Activated CD8-positive, alpha-beta T cell treated with anti-CD3 and anti-CD28 coated beads for 36 hours (primary cell): ENCODE measurements at regions not wholly inside any gene's neighbourhood (a gene's known extent, or its start where the extent isn't known, plus 50 kb on each side); places are given as distances from the start of the nearest gene placed in this dataset.

Experiments
- ATAC-seq: fragments of 200-7000 bp; cut with Tn5 transposase; one replicate; pipeline ENCODE4 v1.10.0; 2021; ENCODE audit warnings: mild to moderate bottlenecking, moderate library complexity
- CTCF ChIA-PET: fragments of 350-600 bp; sonication (Branson Sonifier 250); formaldehyde crosslinking; loops from one replicate; lab custom pipeline; 2021; ENCODE audit warnings: antibody characterized with exemption; lab: Charles Lee
- POLR2A ChIA-PET: fragments of 350-600 bp; sonication (Branson Sonifier 250); formaldehyde crosslinking; loops from one replicate; lab custom pipeline; 2021; ENCODE audit warnings: antibody characterized with exemption; lab: Charles Lee
- DNase-seq: peaks from one replicate; pipeline ENCODE4 v3.0.0-alpha.2; 2020
- H3K27ac Mint-ChIP-seq: one replicate; pipeline ENCODE4 v1.8.0; 2021; ENCODE audit warnings: mild to moderate bottlenecking, mixed read lengths
- H3K27me3 Mint-ChIP-seq: one replicate; pipeline ENCODE4 v1.8.0; 2021; ENCODE audit warnings: mixed read lengths
- H3K36me3 Mint-ChIP-seq: one replicate; pipeline ENCODE4 v1.8.0; 2021; ENCODE audit warnings: low read depth, mixed read lengths
- H3K4me1 Mint-ChIP-seq: one replicate; pipeline ENCODE4 v1.8.0; 2021; ENCODE audit warnings: low read depth, mixed read lengths
- H3K4me3 Mint-ChIP-seq: one replicate; pipeline ENCODE4 v1.8.0; 2021; ENCODE audit warnings: mild to moderate bottlenecking, moderate library complexity, mixed read lengths
- H3K9me3 Mint-ChIP-seq: one replicate; pipeline ENCODE4 v1.8.0; 2021; ENCODE audit warnings: mixed read lengths
- intact Hi-C: fragments of 100-400 bp; cut with micrococcal nuclease; formaldehyde crosslinking; loops from one replicate; pipeline ENCODE4 v1.10.0; 2022
- TF ChIP-seq, protein P1 (sequence below): fragments of 200-600 bp; IDR thresholded peaks from one replicate; pipeline ENCODE4 v1.8.0; 2022; ENCODE audit warnings: antibody characterized with exemption, mild to moderate bottlenecking

DNA sequence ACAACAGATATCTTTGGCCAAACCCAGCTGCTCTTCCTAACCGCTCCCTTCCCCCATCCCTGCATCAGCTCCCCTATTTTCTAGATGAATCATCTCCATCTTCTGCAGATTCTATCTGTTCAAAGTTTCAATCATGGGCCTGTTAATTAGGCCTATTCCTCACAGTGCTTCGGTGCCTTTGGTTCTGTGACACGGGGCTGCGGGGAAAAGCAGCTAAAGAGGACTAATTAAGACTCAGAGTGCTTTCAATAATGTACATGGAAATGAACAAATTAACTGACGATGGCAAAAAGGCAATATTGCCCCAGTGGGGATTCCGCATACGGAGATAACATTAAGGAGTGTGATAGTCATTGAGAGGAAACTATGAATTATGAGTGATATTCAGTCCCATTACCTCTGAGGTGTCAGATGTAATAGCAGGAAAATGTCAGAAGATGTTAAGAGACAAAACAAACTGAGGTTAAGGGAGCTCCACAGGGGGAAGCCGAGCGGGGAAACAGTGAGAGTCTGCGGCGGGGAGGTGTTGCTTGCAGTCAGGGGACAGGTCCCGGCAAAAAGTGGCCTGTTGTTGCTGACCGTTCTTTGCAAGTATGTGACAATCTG lies 716.9 kb downstream of the TYW1 start:
- CTCF ChIA-PET = no interaction called here

DNA sequence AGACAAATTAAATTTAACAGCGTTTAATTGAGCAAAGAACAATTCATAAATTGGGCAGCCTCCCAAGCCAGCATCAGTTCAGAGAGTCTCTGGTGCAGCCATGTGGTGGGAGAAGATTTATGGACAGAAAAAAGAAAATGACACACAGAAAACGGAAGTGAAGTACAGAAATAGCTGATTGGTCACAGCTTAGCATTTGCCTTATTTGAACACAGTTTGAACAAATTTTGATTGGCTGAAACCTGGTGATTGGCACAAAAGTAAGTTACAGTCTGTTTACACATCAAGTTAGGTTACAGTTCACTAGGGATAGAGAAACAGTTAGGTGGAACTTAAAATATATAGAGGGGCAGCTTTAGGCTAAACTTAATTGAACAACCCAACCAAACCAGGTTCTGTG lies 720.1 kb downstream of the TYW1 start:
- no peaks in the 10 kb centered on the region for H3K4me1 Mint-ChIP-seq
- CTCF ChIA-PET = no interaction called here
- DNase-seq (no peak), ATAC-seq (no peak)
- no peaks in the 10 kb centered on the region for H3K36me3 Mint-ChIP-seq
- no peaks in the 10 kb centered on the region for H3K27me3 Mint-ChIP-seq
- TF ChIP-seq, protein P1, sequence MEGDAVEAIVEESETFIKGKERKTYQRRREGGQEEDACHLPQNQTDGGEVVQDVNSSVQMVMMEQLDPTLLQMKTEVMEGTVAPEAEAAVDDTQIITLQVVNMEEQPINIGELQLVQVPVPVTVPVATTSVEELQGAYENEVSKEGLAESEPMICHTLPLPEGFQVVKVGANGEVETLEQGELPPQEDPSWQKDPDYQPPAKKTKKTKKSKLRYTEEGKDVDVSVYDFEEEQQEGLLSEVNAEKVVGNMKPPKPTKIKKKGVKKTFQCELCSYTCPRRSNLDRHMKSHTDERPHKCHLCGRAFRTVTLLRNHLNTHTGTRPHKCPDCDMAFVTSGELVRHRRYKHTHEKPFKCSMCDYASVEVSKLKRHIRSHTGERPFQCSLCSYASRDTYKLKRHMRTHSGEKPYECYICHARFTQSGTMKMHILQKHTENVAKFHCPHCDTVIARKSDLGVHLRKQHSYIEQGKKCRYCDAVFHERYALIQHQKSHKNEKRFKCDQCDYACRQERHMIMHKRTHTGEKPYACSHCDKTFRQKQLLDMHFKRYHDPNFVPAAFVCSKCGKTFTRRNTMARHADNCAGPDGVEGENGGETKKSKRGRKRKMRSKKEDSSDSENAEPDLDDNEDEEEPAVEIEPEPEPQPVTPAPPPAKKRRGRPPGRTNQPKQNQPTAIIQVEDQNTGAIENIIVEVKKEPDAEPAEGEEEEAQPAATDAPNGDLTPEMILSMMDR = no peak
- H3K27ac Mint-ChIP-seq = no peak overlapping the region
- intact Hi-C loops = no loop called here
- H3K9me3 Mint-ChIP-seq = peaks cover 12% of the 10 kb centered on the region
- H3K4me3 Mint-ChIP-seq = no peak overlapping the region
- POLR2A ChIA-PET = no interaction called here

More for the DNA sequence above, 716.9 kb downstream of the TYW1 start:
- no peak for DNase-seq
- Mint-ChIP-seq H3K27me3 (no peaks in the 10 kb centered on the region), H3K9me3 (peaks cover 13% of the 10 kb centered on the region), H3K4me3 (no peak overlapping the region), H3K36me3 (no peaks in the 10 kb centered on the region), H3K27ac (no peak overlapping the region), H3K4me1 (no peaks in the 10 kb centered on the region)
- TF ChIP-seq, protein P1 = no peak
- POLR2A ChIA-PET = no interaction called here
- intact Hi-C loops = no loop called here
- ATAC-seq = no peak

DNA sequence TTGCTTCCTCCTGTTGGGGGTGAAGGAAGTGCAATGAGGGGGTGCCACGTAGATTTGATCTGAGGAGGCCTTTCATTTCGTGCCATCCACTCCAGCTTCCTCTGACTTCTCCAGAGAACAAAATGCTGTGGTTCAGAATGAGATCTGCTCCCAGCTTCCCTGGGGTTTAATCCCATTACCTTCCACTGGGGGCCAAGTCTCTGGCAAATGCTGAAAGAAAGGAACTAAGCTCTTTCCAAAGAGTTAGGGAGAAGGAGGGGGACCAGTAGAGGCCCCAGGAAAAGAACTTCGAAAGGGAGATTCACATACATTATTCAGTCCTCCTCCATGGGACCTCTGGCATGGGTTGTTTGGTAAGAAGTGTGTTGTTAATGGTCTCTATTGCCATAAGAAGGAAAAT lies 727.0 kb downstream of the TYW1 start:
- H3K36me3 Mint-ChIP-seq = no peaks in the 10 kb centered on the region
- DNase-seq (no peak), ATAC-seq (no peak)
- POLR2A ChIA-PET = no interaction called here
- no peak overlapping the region for H3K27ac Mint-ChIP-seq
- CTCF ChIA-PET = no interaction called here
- TF ChIP-seq, protein P1 = no peak
- peaks cover 13% of the 10 kb centered on the region for H3K9me3 Mint-ChIP-seq
- no peaks in the 10 kb centered on the region for H3K27me3 Mint-ChIP-seq
- no peaks in the 10 kb centered on the region for H3K4me1 Mint-ChIP-seq
- intact Hi-C loops = no loop called here
- no peak overlapping the region for H3K4me3 Mint-ChIP-seq

DNA sequence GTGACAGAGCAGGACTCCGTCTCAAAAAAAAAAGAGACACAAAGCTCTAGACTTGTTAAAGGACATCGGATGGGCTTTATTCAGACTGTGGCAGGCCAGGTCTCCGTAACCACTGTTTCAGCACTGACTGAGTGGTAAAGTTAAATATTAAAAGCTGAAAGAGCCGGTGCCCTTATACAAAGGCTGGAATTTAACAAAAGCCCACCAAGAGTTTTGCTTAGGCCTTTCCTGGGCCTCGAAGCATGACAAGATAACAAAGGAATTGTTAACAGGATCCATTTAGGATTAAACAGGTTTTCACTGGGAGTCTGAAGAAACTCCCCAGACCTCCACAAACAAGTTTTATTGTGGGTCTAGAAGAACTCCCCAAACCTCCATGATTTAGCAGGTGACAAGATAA lies 727.8 kb downstream of the TYW1 start:
- H3K4me3 Mint-ChIP-seq = no peak overlapping the region
- TF ChIP-seq, protein P1 = no peak
- no peak for DNase-seq
- CTCF ChIA-PET = no interaction called here
- peaks cover 16% of the 10 kb centered on the region for H3K9me3 Mint-ChIP-seq
- POLR2A ChIA-PET = no interaction called here
- intact Hi-C loops = no loop called here
- no peak overlapping the region for H3K27ac Mint-ChIP-seq
- no peaks in the 10 kb centered on the region for H3K27me3 Mint-ChIP-seq
- no peaks in the 10 kb centered on the region for H3K4me1 Mint-ChIP-seq
- no peak for ATAC-seq
- no peaks in the 10 kb centered on the region for H3K36me3 Mint-ChIP-seq

DNA sequence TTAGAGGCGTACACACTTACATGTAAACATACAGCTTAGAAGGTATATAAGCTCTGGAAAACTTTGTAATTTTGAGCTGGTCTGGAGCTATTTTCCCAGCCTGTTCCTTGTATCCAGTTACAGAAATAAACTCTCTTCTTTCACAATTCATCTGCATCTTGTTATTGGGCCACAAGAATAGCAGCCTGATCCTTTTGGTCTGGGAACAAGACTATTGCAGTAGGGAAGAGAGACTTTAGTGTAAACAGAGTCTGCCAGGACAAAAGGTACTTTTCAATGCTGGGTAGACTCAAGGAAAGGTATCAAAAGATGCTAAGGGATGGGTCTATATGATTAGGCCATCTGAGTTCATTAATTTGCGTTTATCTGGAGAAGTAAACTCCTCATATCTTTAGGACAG lies 728.3 kb downstream of the TYW1 start:
- DNase-seq = no peak
- peaks cover 15% of the 10 kb centered on the region for H3K9me3 Mint-ChIP-seq
- TF ChIP-seq, protein P1 = no peak

More for the DNA sequence above, 728.3 kb downstream of the TYW1 start:
- H3K27ac Mint-ChIP-seq = no peak overlapping the region
- CTCF ChIA-PET = no interaction called here
- no peaks in the 10 kb centered on the region for H3K4me1 Mint-ChIP-seq
- H3K27me3 Mint-ChIP-seq = no peaks in the 10 kb centered on the region
- no peak for ATAC-seq
- no peak overlapping the region for H3K4me3 Mint-ChIP-seq
- H3K36me3 Mint-ChIP-seq = no peaks in the 10 kb centered on the region
- POLR2A ChIA-PET = no interaction called here
- intact Hi-C loops = no loop called here
